HepG2 (cell line): ENCODE measurements at regions not wholly inside any gene's neighbourhood (a gene's known extent, or its start where the extent isn't known, plus 50 kb on each side); places are given as distances from the start of the nearest gene placed in this dataset.

Source experiments
- ATAC-seq: fragments of 200-7000 bp; cut with Tn5 transposase; 3 replicates; pipeline ENCODE4 v1.9.1; 2020; ENCODE audit warnings: mild to moderate bottlenecking, moderate library complexity
- BruUV-seq: library from RNA; stranded (reverse); fragments of 400-500 nt; replicated peaks from 2 replicates; lab custom pipeline; 2021; lab: Mats Ljungman, UMichigan
- CTCF ChIA-PET: fragments of 300-600 bp; formaldehyde crosslinking; extraction: SDS; loops from one replicate; lab custom pipeline; 2021; ENCODE audit warnings: low total read pairs, inconsistent platforms, low intra/inter-chr PET ratio; lab: Yijun Ruan, JAX
- POLR2A ChIA-PET: fragments of 350-600 bp; sonication (Branson Sonifier 250); formaldehyde crosslinking; loops from one replicate; lab custom pipeline; 2020; ENCODE audit warnings: antibody characterized with exemption, inconsistent platforms; lab: Yijun Ruan, JAX
- DNase-seq: peaks from one replicate; pipeline ENCODE4 v3.0.0-alpha.2; 2015; ENCODE audit warnings: low spot score
- FAIRE-seq: peaks from 3 replicates; lab custom pipeline; 2011; peaks lifted over from hg19 to GRCh38; lab: Jason Lieb, UNC
- H2AFZ ChIP-seq: one replicate; pipeline ENCODE4 v1.6.1; 2011; ENCODE audit warnings: low read length, inconsistent platforms
- H3K27ac ChIP-seq: fragments of 300-600 bp; 3 replicates; pipeline ENCODE4 v1.8.0; 2011; ENCODE audit warnings: mixed run types, mild to moderate bottlenecking, mixed read lengths, low read length, inconsistent platforms; ENCODE audit not compliant: insufficient read depth; ENCODE audit errors: extremely low read length
- H3K27me3 ChIP-seq, 2 experiments: fragments of 200-600 bp in 1 of 2; 2 replicates in 1 of 2; 3 replicates in 1 of 2; pipeline versions ENCODE4 v1.6.0 to v1.8.0; 2011; ENCODE audit warnings: low read length in 2 of 2, mild to moderate bottlenecking in 2 of 2, moderate library complexity in 2 of 2, inconsistent platforms in 1 of 2; ENCODE audit not compliant: insufficient read depth in 2 of 2, control insufficient read depth in 1 of 2
- H3K36me3 ChIP-seq, 2 experiments: fragments of 200-600 bp in 1 of 2; replicated peaks in 1 of 2; 2 replicates in 1 of 2; 3 replicates in 1 of 2; pipeline versions ENCODE4 v1.5.1 to v1.8.0; 2011; ENCODE audit warnings: low read length in 2 of 2, inconsistent platforms in 1 of 2; ENCODE audit not compliant: insufficient read depth in 2 of 2, control insufficient read depth in 1 of 2
- H3K4me1 ChIP-seq: 2 replicates; pipeline ENCODE4 v1.5.1; 2012; ENCODE audit warnings: low read length, inconsistent platforms; ENCODE audit not compliant: insufficient read depth
- H3K4me2 ChIP-seq: 2 replicates; pipeline ENCODE4 v1.6.0; 2011; ENCODE audit warnings: low read depth, low read length, inconsistent platforms
- H3K4me3 ChIP-seq, 3 experiments: fragments of 200-600 bp in 1 of 3; sonication (generic), shearing (Covaris generic) in 1 of 3; replicated peaks in 1 of 3; 2 replicates each; pipeline ENCODE4 v1.5.1; 2011 to 2016; ENCODE audit warnings: low read length in 3 of 3, inconsistent platforms in 2 of 3, low read depth in 2 of 3, mild to moderate bottlenecking in 2 of 3, control low read depth in 1 of 3, mixed read lengths in 1 of 3; ENCODE audit not compliant: insufficient read depth in 1 of 3
- H3K79me2 ChIP-seq: one replicate; pipeline ENCODE4 v1.6.1; 2011; ENCODE audit warnings: low read length, inconsistent platforms; ENCODE audit not compliant: insufficient read depth
- H3K9ac ChIP-seq: 2 replicates; pipeline ENCODE4 v1.6.0; 2011; ENCODE audit warnings: mild to moderate bottlenecking, low read depth, low read length, inconsistent platforms; ENCODE audit not compliant: insufficient read depth
- H3K9me3 ChIP-seq: 2 replicates; pipeline ENCODE4 v1.5.1; 2012; ENCODE audit warnings: mild to moderate bottlenecking, low read length
- H4K20me1 ChIP-seq: 2 replicates; pipeline ENCODE4 v1.6.0; 2011; ENCODE audit warnings: inconsistent platforms, mild to moderate bottlenecking, low read length, moderate library complexity; ENCODE audit not compliant: insufficient read depth
- ESRRA ChIP-seq: sonication (generic); formaldehyde crosslinking; IDR thresholded peaks from 2 replicates; pipeline ENCODE4 v1.5.1; 2020; ENCODE audit warnings: mild to moderate bottlenecking, low read depth, missing genetic modification reagents
- GATA4 ChIP-seq: sonication (generic); IDR thresholded peaks from 2 replicates; pipeline ENCODE4 v1.6.1; 2016; ENCODE audit warnings: antibody characterized with exemption, low read depth, borderline replicate concordance
- HOXA3 ChIP-seq: sonication (generic); formaldehyde crosslinking; IDR thresholded peaks from 2 replicates; pipeline ENCODE4 v1.5.0; 2020; ENCODE audit warnings: missing genetic modification reagents
- ISX ChIP-seq: sonication (generic); formaldehyde crosslinking; conservative IDR thresholded peaks from 2 replicates; pipeline ENCODE4 v1.5.0; 2020; ENCODE audit warnings: missing genetic modification reagents
- KMT2A ChIP-seq: sonication (generic); formaldehyde crosslinking; IDR thresholded peaks from 2 replicates; pipeline ENCODE4 v1.4.0; 2020; ENCODE audit warnings: missing genetic modification reagents
- MAFK ChIP-seq, 2 experiments: IDR thresholded peaks in 1 of 2; conservative IDR thresholded peaks in 1 of 2; 2 replicates each; pipeline ENCODE4 v1.6.1; 2011; ENCODE audit warnings: improper control_type of control experiment in 2 of 2, low read length in 2 of 2
- PLRG1 ChIP-seq: fragments of 450-650 bp; conservative IDR thresholded peaks from 2 replicates; pipeline ENCODE4 v1.6.1; 2016
- SNRNP70 ChIP-seq: fragments of 200-400 bp; formaldehyde crosslinking; IDR thresholded peaks from 2 replicates; pipeline ENCODE4 v1.6.1; 2017; ENCODE audit warnings: mild to moderate bottlenecking, low read depth, low read length, moderate library complexity
- SRSF1 ChIP-seq: fragments of 200-400 bp; formaldehyde crosslinking; optimal IDR thresholded peaks from 2 replicates; pipeline ENCODE3; 2017; ENCODE audit warnings: mild to moderate bottlenecking, low read depth, low read length, moderate library complexity
- ZNF614 ChIP-seq: IDR thresholded peaks from 2 replicates; pipeline ENCODE4 v1.6.1; 2018; ENCODE audit warnings: missing biosample characterization, missing genetic modification reagents, inconsistent platforms, borderline replicate concordance
- ZNF644 ChIP-seq: IDR thresholded peaks from 2 replicates; pipeline ENCODE4 v1.6.1; 2016; ENCODE audit warnings: low read depth
- ZNF772 ChIP-seq: sonication (generic); formaldehyde crosslinking; IDR thresholded peaks from 2 replicates; pipeline ENCODE4 v1.5.0; 2020; ENCODE audit warnings: mild to moderate bottlenecking, missing genetic modification reagents
- ZNF841 ChIP-seq: sonication (generic); formaldehyde crosslinking; IDR thresholded peaks from 2 replicates; pipeline ENCODE4 v1.8.1; 2023; ENCODE audit warnings: missing genetic modification reagents, borderline replicate concordance
- WGBS: methylation state at CpG from one replicate; pipeline ENCODE4 v1.1.6; 2017; ENCODE audit warnings: low lambda C conversion rate; 5-methylcytosine and 5-hydroxymethylcytosine counted together
- in situ Hi-C: cut with HindIII; loops from 2 replicates; pipeline ENCODE4 v1.10.0; 2017; ENCODE audit warnings: low pct_unique_long_range_greater_than_20kb; ENCODE audit not compliant: extremely low pct_ligation_motif_present
- intact Hi-C: fragments of 100-400 bp; cut with micrococcal nuclease; formaldehyde crosslinking; loops from one replicate; pipeline ENCODE4 v1.10.0; 2022; ENCODE audit not compliant: unreplicated experiment
- TF ChIP-seq, protein P1 (sequence below): fragments of 450-650 bp; IDR thresholded peaks from 2 replicates; pipeline ENCODE4 v1.6.1; 2016
- TF ChIP-seq, protein P2 (sequence below): sonication (generic); formaldehyde crosslinking; IDR thresholded peaks from 2 replicates; pipeline ENCODE4 v1.4.0; 2020; ENCODE audit warnings: missing genetic modification reagents

GRCh38 chr7:24502135-24502488 is 71.1 kb upstream of the PALS2 start:
- no peak for ATAC-seq
- Histone ChIP-seq H3K9ac (no peak overlapping the region), H3K4me2 (no peak overlapping the region), H3K4me3 (no peak overlapping the region), H3K27me3 (peaks cover 0 to 8% of the 10 kb centered on the region in 2 experiments; a peak in 1 of 5 replicates), H3K4me1 (no peaks in the 10 kb centered on the region), H3K27ac (no peak overlapping the region), H3K36me3 (no peaks in the 10 kb centered on the region), H4K20me1 (no peaks in the 10 kb centered on the region), H3K79me2 (no peaks in the 10 kb centered on the region), H2AFZ (no peak overlapping the region), H3K9me3 (no peaks in the 10 kb centered on the region)
- DNase-seq = no peak
- 48% methylated on average over 3 of the region's 3 CpGs for WGBS
- in situ Hi-C loops (no loop called here), intact Hi-C loops (no loop called here)
- no peak for FAIRE-seq
- no TSS peak for BruUV-seq
- ChIA-PET CTCF (no interaction called here), POLR2A (no interaction called here)
- TF ChIP-seq MAFK (conservative IDR thresholded peaks at IDR 0.05 in 1 of 2, IDR thresholded peaks at IDR 0.05 in 1 of 2; ENCODE audit: low read length in 2 of 2) (peak in 1 of 2 experiments; percentile 48; a peak in 2 of 4 replicates), ZNF841 (CRISPR knock-in tag) (no peak), PLRG1 (no peak)
- TF ChIP-seq, protein P1, sequence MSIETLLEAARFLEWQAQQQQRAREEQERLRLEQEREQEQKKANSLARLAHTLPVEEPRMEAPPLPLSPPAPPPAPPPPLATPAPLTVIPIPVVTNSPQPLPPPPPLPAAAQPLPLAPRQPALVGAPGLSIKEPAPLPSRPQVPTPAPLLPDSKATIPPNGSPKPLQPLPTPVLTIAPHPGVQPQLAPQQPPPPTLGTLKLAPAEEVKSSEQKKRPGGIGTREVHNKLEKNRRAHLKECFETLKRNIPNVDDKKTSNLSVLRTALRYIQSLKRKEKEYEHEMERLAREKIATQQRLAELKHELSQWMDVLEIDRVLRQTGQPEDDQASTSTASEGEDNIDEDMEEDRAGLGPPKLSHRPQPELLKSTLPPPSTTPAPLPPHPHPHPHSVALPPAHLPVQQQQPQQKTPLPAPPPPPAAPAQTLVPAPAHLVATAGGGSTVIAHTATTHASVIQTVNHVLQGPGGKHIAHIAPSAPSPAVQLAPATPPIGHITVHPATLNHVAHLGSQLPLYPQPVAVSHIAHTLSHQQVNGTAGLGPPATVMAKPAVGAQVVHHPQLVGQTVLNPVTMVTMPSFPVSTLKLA = no peak

DNA sequence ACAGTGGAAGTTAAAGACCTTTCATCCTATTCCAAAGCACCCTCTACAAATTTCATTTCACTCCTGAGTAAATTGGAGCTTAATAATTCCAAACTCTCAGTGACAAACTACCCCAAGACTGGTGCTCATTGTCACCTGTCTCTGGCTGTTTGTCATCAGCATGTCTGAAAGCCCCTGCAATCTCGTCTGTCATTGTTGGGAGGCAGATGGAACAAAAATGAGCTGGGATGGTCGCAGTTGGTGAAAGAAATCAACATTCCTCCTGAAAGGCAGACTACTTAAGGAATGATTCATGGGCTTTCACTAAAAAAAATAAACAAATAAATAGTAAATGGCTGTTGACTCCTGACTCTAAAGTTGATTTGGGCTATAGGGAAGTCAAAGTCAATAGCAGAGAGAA is 69.7 kb upstream of the PALS2 start:
- ChIA-PET POLR2A (no interaction called here), CTCF (no interaction called here)
- H3K4me2 ChIP-seq = no peak overlapping the region
- no TSS peak for BruUV-seq
- H3K9me3 ChIP-seq = no peaks in the 10 kb centered on the region
- TF ChIP-seq ZNF772 (CRISPR knock-in tag) = no peak
- TF ChIP-seq SNRNP70 = no peak
- no peak for TF ChIP-seq HOXA3 (CRISPR knock-in tag)
- TF ChIP-seq SRSF1 = no peak
- no peak for TF ChIP-seq ZNF644 (CRISPR knock-in tag)
- TF ChIP-seq GATA4 = no peak
- TF ChIP-seq ISX (CRISPR knock-in tag) = no peak
- TF ChIP-seq ZNF614 (CRISPR knock-in tag) = no peak
- no peak for TF ChIP-seq ESRRA
- TF ChIP-seq, protein P2, sequence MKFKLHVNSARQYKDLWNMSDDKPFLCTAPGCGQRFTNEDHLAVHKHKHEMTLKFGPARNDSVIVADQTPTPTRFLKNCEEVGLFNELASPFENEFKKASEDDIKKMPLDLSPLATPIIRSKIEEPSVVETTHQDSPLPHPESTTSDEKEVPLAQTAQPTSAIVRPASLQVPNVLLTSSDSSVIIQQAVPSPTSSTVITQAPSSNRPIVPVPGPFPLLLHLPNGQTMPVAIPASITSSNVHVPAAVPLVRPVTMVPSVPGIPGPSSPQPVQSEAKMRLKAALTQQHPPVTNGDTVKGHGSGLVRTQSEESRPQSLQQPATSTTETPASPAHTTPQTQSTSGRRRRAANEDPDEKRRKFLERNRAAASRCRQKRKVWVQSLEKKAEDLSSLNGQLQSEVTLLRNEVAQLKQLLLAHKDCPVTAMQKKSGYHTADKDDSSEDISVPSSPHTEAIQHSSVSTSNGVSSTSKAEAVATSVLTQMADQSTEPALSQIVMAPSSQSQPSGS = no peak
- no peak for TF ChIP-seq KMT2A
- H3K79me2 ChIP-seq = no peaks in the 10 kb centered on the region
- DNase-seq (no peak), ATAC-seq (no peak), FAIRE-seq (no peak)
- peaks cover 0 to 6% of the 10 kb centered on the region in 2 experiments; a peak in 1 of 5 replicates for H3K27me3 ChIP-seq
- intact Hi-C loops = no loop called here
- 14% methylated on average over 2 of the region's 2 CpGs for WGBS
- no peaks in the 10 kb centered on the region for H3K36me3 ChIP-seq
- in situ Hi-C loops = no loop called here
- H3K27ac ChIP-seq = no peak overlapping the region
- H2AFZ ChIP-seq = no peak overlapping the region
- no peak overlapping the region for H3K4me3 ChIP-seq
- H3K9ac ChIP-seq = no peak overlapping the region
- no peaks in the 10 kb centered on the region for H4K20me1 ChIP-seq
- peaks cover 8% of the 10 kb centered on the region for H3K4me1 ChIP-seq
